Daoy (cell line): ENCODE measurements at regions not wholly inside any gene's neighbourhood (a gene's known extent, or its start where the extent isn't known, plus 50 kb on each side); places are given as distances from the start of the nearest gene placed in this dataset.

ENCODE experiments used
- DNase-seq: peaks from one replicate; pipeline ENCODE4 v3.0.0-alpha.2; 2015; ENCODE audit warnings: low read depth

GRCh38 chr15:77796046-77796729 lies 163.5 kb upstream of the LINGO1 start:
- DNase-seq, result no peak

GRCh38 chr15:77795446-77795845 lies 162.7 kb upstream of the LINGO1 start:
- no peak for DNase-seq

- DNase-seq, result no peak
Observed at GRCh38 chr15:77791941-77792340, 159.2 kb upstream of the LINGO1 start.

- no peak for DNase-seq
Observed at GRCh38 chr15:77790481-77790880, 157.8 kb upstream of the LINGO1 start.

- no peak for DNase-seq
Observed at GRCh38 chr15:77786956-77787355, 154.2 kb upstream of the LINGO1 start.

- DNase-seq, result no peak
Observed at GRCh38 chr15:77786181-77786890, 153.6 kb upstream of the LINGO1 start.

GRCh38 chr15:77784361-77785292 lies 151.9 kb upstream of the LINGO1 start:
- DNase-seq, result peak; percentile 42

GRCh38 chr15:77783636-77784035 lies 150.9 kb upstream of the LINGO1 start:
- no peak for DNase-seq

GRCh38 chr15:77782691-77783090 lies 150.0 kb upstream of the LINGO1 start:
- DNase-seq, result no peak

GRCh38 chr15:77781946-77782240 lies 149.2 kb upstream of the LINGO1 start:
- DNase-seq, result no peak

GRCh38 chr15:77781151-77781945 lies 148.6 kb upstream of the LINGO1 start:
- DNase-seq, result no peak

- DNase-seq, result no peak
Observed at GRCh38 chr15:77778802-77779201, 146.1 kb upstream of the LINGO1 start.

GRCh38 chr15:77775837-77776236 lies 143.1 kb upstream of the LINGO1 start:
- DNase-seq, result no peak

GRCh38 chr15:77775373-77775772 lies 142.7 kb upstream of the LINGO1 start:
- DNase-seq, result no peak

GRCh38 chr15:77774350-77774749 lies 141.6 kb upstream of the LINGO1 start:
- no peak for DNase-seq

- DNase-seq, result no peak
Observed at GRCh38 chr15:77773903-77774302, 141.2 kb upstream of the LINGO1 start.

- no peak for DNase-seq
Observed at GRCh38 chr15:77772641-77773402, 140.1 kb upstream of the LINGO1 start.

- DNase-seq, result no peak
Observed at GRCh38 chr15:77771616-77772015, 138.9 kb upstream of the LINGO1 start.

GRCh38 chr15:77769700-77770099 lies 137.0 kb upstream of the LINGO1 start:
- no peak for DNase-seq

- DNase-seq, result no peak
Observed at GRCh38 chr15:77768521-77769078, 135.9 kb upstream of the LINGO1 start.

GRCh38 chr15:77768107-77768506 lies 135.4 kb upstream of the LINGO1 start:
- DNase-seq, result no peak
